Natural killer cell (primary cell): ENCODE measurements at regions not wholly inside any gene's neighbourhood (a gene's known extent, or its start where the extent isn't known, plus 50 kb on each side); places are given as distances from the start of the nearest gene placed in this dataset.

Experiments used
- ATAC-seq, 3 donors: fragments of 150-1000 bp in 2 of 3; fragments of 200-7000 bp in 1 of 3; cut with Tn5 transposase; 1 replicate in 1 of 3; 2 replicates in 2 of 3; pipeline ENCODE4 v1.10.0; 2021; ENCODE audit warnings: mild to moderate bottlenecking in 2 of 3, moderate library complexity in 2 of 3
- DNase-seq, 2 donors: peaks; one replicate each; pipeline versions ENCODE4 v3.0.0 to v3.0.0-alpha.2; 2013 to 2021; ENCODE audit warnings: mixed read lengths in 1 of 2
- H3K27ac ChIP-seq: one replicate; pipeline ENCODE4 v1.5.1; 2013; ENCODE audit warnings: mild to moderate bottlenecking, low read length
- H3K27me3 ChIP-seq: one replicate; pipeline ENCODE4 v1.6.1; 2013; ENCODE audit warnings: low read length; ENCODE audit not compliant: control insufficient read depth, insufficient read depth
- H3K36me3 ChIP-seq: one replicate; pipeline ENCODE4 v1.6.1; 2013; ENCODE audit warnings: low read length; ENCODE audit not compliant: control insufficient read depth, insufficient read depth
- H3K4me1 ChIP-seq: one replicate; pipeline ENCODE4 v1.6.1; 2013; ENCODE audit warnings: low read length; ENCODE audit not compliant: control insufficient read depth, insufficient read depth
- H3K4me3 ChIP-seq: one replicate; pipeline ENCODE4 v1.5.1; 2013; ENCODE audit warnings: low read length
- H3K9me3 ChIP-seq: one replicate; pipeline ENCODE4 v1.6.1; 2013; ENCODE audit warnings: low read length; ENCODE audit not compliant: control insufficient read depth, insufficient read depth
- H3K27ac Mint-ChIP-seq, 2 donors: one replicate each; pipeline ENCODE4 v1.8.0; 2022; ENCODE audit warnings: mild to moderate bottlenecking in 2 of 2, mixed read lengths in 2 of 2, moderate library complexity in 1 of 2
- H3K27me3 Mint-ChIP-seq, 2 donors: one replicate each; pipeline ENCODE4 v1.8.0; 2022; ENCODE audit warnings: low read depth in 2 of 2, mixed read lengths in 2 of 2
- H3K36me3 Mint-ChIP-seq: one replicate; pipeline ENCODE4 v1.8.0; 2022; ENCODE audit warnings: mixed read lengths
- H3K4me1 Mint-ChIP-seq, 2 donors: one replicate each; pipeline ENCODE4 v1.8.0; 2022; ENCODE audit warnings: mixed read lengths in 2 of 2
- H3K4me3 Mint-ChIP-seq: one replicate; pipeline ENCODE4 v1.8.0; 2022; ENCODE audit warnings: mild to moderate bottlenecking, moderate library complexity, mixed read lengths
- H3K9me3 Mint-ChIP-seq, 2 donors: one replicate each; pipeline ENCODE4 v1.8.0; 2022; ENCODE audit warnings: mixed read lengths in 2 of 2
- WGBS: methylation state at CpG from one replicate; pipeline ENCODE4 v1.1.7; 2013; ENCODE audit warnings: missing lambda C conversion rate; ENCODE audit not compliant: insufficient coverage; 5-methylcytosine and 5-hydroxymethylcytosine counted together
- intact Hi-C: fragments of 100-400 bp; cut with micrococcal nuclease; formaldehyde crosslinking; loops from one replicate; pipeline ENCODE4 v1.14.2; 2022
- TF ChIP-seq, protein P1 (sequence below): fragments of 200-600 bp; IDR thresholded peaks from one replicate; pipeline ENCODE4 v1.8.0; 2022; ENCODE audit warnings: antibody characterized with exemption

GRCh38 chr1:115233598-115233997, 104.5 kb downstream of the NGF start:
- Mint-ChIP-seq H3K4me3 (no peak overlapping the region), H3K27me3 (peaks cover 0 to 9% of the 10 kb centered on the region in 2 donors), H3K36me3 (no peaks in the 10 kb centered on the region), H3K9me3 (no peaks in the 10 kb centered on the region), H3K27ac (no peak overlapping the region), H3K4me1 (no peaks in the 10 kb centered on the region)
- intact Hi-C loops: no loop called here
- ATAC-seq: no peak
- H3K4me1 ChIP-seq: no peaks in the 10 kb centered on the region
- H3K27ac ChIP-seq: no peak overlapping the region
- TF ChIP-seq, protein P1, sequence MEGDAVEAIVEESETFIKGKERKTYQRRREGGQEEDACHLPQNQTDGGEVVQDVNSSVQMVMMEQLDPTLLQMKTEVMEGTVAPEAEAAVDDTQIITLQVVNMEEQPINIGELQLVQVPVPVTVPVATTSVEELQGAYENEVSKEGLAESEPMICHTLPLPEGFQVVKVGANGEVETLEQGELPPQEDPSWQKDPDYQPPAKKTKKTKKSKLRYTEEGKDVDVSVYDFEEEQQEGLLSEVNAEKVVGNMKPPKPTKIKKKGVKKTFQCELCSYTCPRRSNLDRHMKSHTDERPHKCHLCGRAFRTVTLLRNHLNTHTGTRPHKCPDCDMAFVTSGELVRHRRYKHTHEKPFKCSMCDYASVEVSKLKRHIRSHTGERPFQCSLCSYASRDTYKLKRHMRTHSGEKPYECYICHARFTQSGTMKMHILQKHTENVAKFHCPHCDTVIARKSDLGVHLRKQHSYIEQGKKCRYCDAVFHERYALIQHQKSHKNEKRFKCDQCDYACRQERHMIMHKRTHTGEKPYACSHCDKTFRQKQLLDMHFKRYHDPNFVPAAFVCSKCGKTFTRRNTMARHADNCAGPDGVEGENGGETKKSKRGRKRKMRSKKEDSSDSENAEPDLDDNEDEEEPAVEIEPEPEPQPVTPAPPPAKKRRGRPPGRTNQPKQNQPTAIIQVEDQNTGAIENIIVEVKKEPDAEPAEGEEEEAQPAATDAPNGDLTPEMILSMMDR: no peak
- H3K9me3 ChIP-seq: no peaks in the 10 kb centered on the region
- no peak overlapping the region for H3K4me3 ChIP-seq
- DNase-seq: no peak
- WGBS: 68% methylated on average over 5 of the region's 5 CpGs
- no peaks in the 10 kb centered on the region for H3K36me3 ChIP-seq
- H3K27me3 ChIP-seq: no peaks in the 10 kb centered on the region

- no peak for ATAC-seq
- Mint-ChIP-seq H3K4me3 (no peak overlapping the region), H3K9me3 (no peaks in the 10 kb centered on the region), H3K27ac (no peak overlapping the region), H3K4me1 (no peaks in the 10 kb centered on the region), H3K36me3 (no peaks in the 10 kb centered on the region), H3K27me3 (no peaks in the 10 kb centered on the region)
- intact Hi-C loops: no loop called here
- Histone ChIP-seq H3K4me1 (no peaks in the 10 kb centered on the region), H3K27ac (no peak overlapping the region), H3K36me3 (no peaks in the 10 kb centered on the region), H3K9me3 (no peaks in the 10 kb centered on the region), H3K27me3 (no peaks in the 10 kb centered on the region), H3K4me3 (no peak overlapping the region)
- no peak for DNase-seq
- TF ChIP-seq, protein P1: no peak
- 59% methylated on average over 3 of the region's 3 CpGs for WGBS
These were observed 107.8 kb downstream of the NGF start for GRCh38 chr1:115230281-115230680.

DNA sequence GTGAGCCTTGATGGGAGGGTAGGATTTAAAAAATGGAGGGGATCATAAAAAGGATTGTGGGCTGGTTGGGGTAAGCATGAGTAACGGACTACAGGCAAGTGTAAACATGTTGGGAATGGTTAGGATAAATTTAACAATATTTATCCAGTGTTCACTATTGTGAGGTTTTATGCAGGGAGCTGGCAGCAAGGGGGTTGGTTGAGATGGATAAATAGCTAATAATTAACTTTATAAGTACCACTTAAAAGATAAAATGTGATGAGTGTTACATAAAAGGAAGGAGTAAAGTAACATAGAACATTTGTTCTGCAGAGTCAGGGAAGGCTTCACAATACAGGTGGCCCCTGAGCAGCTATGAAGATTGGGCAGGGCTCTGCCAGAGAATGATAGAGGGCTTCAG, 109.0 kb downstream of the NGF start:
- 63% methylated on average over 1 of the region's 1 CpG for WGBS
- H3K27me3 Mint-ChIP-seq: no peaks in the 10 kb centered on the region
- Histone ChIP-seq H3K4me1 (no peaks in the 10 kb centered on the region), H3K36me3 (no peaks in the 10 kb centered on the region), H3K4me3 (no peak overlapping the region), H3K9me3 (no peaks in the 10 kb centered on the region), H3K27ac (no peak overlapping the region), H3K27me3 (no peaks in the 10 kb centered on the region)
- intact Hi-C loops: no loop called here
- TF ChIP-seq, protein P1: no peak
- no peak overlapping the region for H3K27ac Mint-ChIP-seq
- H3K4me3 Mint-ChIP-seq: no peak overlapping the region
- ATAC-seq: no peak
- H3K9me3 Mint-ChIP-seq: no peaks in the 10 kb centered on the region
- no peaks in the 10 kb centered on the region for H3K36me3 Mint-ChIP-seq
- H3K4me1 Mint-ChIP-seq: no peaks in the 10 kb centered on the region
- no peak for DNase-seq

DNA sequence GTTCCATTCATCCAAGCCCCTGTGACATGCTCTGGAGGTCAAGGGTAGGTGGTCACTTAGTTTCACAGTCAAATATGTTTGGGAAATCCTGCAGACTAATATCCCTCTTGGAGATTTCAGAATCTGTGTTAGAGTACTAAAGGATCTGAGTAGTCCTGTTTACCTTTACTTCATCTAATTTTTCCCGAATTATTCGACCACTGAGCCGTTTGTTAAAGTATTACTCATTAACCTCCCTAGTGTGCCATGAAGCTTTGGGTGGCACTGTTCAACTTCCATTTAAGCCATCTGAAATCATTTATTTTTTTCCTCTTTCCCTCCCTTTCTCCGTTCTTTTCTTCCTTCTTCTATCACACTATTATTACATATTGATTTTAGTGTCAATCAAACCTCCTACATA, 109.9 kb downstream of the NGF start:
- Histone ChIP-seq H3K36me3 (no peaks in the 10 kb centered on the region), H3K4me3 (no peak overlapping the region), H3K4me1 (no peaks in the 10 kb centered on the region), H3K27me3 (no peaks in the 10 kb centered on the region), H3K27ac (no peak overlapping the region), H3K9me3 (no peaks in the 10 kb centered on the region)
- intact Hi-C loops: no loop called here
- Mint-ChIP-seq H3K36me3 (no peaks in the 10 kb centered on the region), H3K9me3 (no peaks in the 10 kb centered on the region), H3K27ac (no peak overlapping the region), H3K27me3 (no peaks in the 10 kb centered on the region), H3K4me3 (no peak overlapping the region), H3K4me1 (no peaks in the 10 kb centered on the region)
- DNase-seq (no peak), ATAC-seq (no peak)
- 94% methylated on average over 4 of the region's 4 CpGs for WGBS
- TF ChIP-seq, protein P1: no peak
